ENCODE measurements at regions not wholly inside any gene's neighbourhood (a gene's known extent, or its start where the extent isn't known, plus 50 kb on each side); places are given as distances from the start of the nearest gene placed in this dataset.
"Not testable (repeated sequence)": the region's sequence is repeated elsewhere in the genome, so short reads cannot be mapped to it uniquely, and the experiment has no call there.

GRCh38 chr2:48189552-48190228, 124.8 kb upstream of the FOXN2 start:
- Histone ChIP-seq H3K36me3 (ENCODE audit: control insufficient read depth, insufficient read depth, low read length) (no peaks in the 10 kb centered on the region), H3K27me3 (ENCODE audit: control insufficient read depth, insufficient read depth, low read length) (no peaks in the 10 kb centered on the region), H3K27ac (ENCODE audit: low read depth, low read length) (no peak overlapping the region), H3K4me1 (ENCODE audit: control insufficient read depth, insufficient read depth, low read length) (no peaks in the 10 kb centered on the region), H3K4me3 (ENCODE audit: low read length) (no peak overlapping the region), H3K9ac (ENCODE audit: low read length) (no peak overlapping the region)

DNA sequence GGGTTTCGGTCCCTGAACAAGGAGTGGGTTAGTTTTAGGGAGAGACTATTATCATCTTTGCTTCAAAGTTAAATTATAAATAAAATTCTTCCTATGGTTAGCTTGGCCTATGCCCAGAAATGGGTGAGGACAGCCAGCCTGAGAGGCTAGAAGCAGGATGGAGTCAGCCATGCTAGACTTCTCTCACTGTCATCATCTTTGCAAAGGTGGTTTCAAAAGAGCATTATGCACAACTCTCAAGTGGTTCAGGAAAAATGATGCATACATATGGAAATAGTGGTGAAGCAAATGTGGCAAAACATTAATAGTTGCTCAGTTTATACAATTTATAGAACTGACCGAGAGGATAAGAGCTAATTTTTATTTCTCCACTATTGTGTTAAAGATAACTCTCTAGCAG, 124.3 kb upstream of the FOXN2 start:
- Histone ChIP-seq H3K36me3 (ENCODE audit: control insufficient read depth, insufficient read depth, low read length) (no peaks in the 10 kb centered on the region), H3K4me1 (ENCODE audit: control insufficient read depth, insufficient read depth, low read length) (no peaks in the 10 kb centered on the region), H3K27ac (ENCODE audit: low read depth, low read length) (no peak overlapping the region), H3K27me3 (ENCODE audit: control insufficient read depth, insufficient read depth, low read length) (no peaks in the 10 kb centered on the region), H3K9ac (ENCODE audit: low read length) (no peak overlapping the region), H3K4me3 (ENCODE audit: low read length) (no peak overlapping the region)

GRCh38 chr2:48194641-48195040, 119.8 kb upstream of the FOXN2 start:
- Histone ChIP-seq H3K27me3 (ENCODE audit: control insufficient read depth, insufficient read depth, low read length) (no peaks in the 10 kb centered on the region), H3K27ac (ENCODE audit: low read depth, low read length) (no peak overlapping the region), H3K4me3 (ENCODE audit: low read length) (no peak overlapping the region), H3K4me1 (ENCODE audit: control insufficient read depth, insufficient read depth, low read length) (no peaks in the 10 kb centered on the region), H3K9ac (ENCODE audit: low read length) (no peak overlapping the region), H3K36me3 (ENCODE audit: control insufficient read depth, insufficient read depth, low read length) (no peaks in the 10 kb centered on the region)

GRCh38 chr2:48195169-48195568, 119.3 kb upstream of the FOXN2 start:
- H3K4me1 ChIP-seq (ENCODE audit: control insufficient read depth, insufficient read depth, low read length): no peaks in the 10 kb centered on the region
- H3K27me3 ChIP-seq (ENCODE audit: control insufficient read depth, insufficient read depth, low read length): no peaks in the 10 kb centered on the region
- H3K4me3 ChIP-seq (ENCODE audit: low read length): no peak overlapping the region
- no peak overlapping the region for H3K27ac ChIP-seq (ENCODE audit: low read depth, low read length)
- H3K36me3 ChIP-seq (ENCODE audit: control insufficient read depth, insufficient read depth, low read length): no peaks in the 10 kb centered on the region
- no peak overlapping the region for H3K9ac ChIP-seq (ENCODE audit: low read length)

DNA sequence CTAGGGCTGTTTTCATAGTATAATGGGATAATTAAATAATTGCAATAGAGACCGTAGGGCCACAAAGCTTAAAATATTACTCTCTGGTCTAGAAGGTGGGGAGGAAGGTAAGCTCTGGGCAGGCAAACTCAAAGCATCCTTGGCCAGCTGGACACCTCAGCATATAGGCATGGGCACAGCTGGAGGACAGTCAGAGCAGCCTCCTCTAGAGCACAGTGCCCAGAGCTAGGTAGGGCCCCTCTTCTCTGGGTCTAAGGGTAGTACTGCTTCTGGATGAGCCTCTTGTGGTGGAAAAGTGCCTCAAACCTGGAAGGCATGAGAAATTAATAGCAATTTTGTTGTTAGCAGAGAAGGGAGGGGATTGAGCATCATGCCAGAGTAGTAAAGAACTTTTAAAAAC, 116.9 kb upstream of the FOXN2 start:
- H3K4me1 ChIP-seq (ENCODE audit: control insufficient read depth, insufficient read depth, low read length): no peaks in the 10 kb centered on the region
- no peak overlapping the region for H3K9ac ChIP-seq (ENCODE audit: low read length)
- H3K27me3 ChIP-seq (ENCODE audit: control insufficient read depth, insufficient read depth, low read length): no peaks in the 10 kb centered on the region
- H3K4me3 ChIP-seq (ENCODE audit: low read length): no peak overlapping the region
- H3K27ac ChIP-seq (ENCODE audit: low read depth, low read length): no peak overlapping the region
- H3K36me3 ChIP-seq (ENCODE audit: control insufficient read depth, insufficient read depth, low read length): no peaks in the 10 kb centered on the region

GRCh38 chr2:48198371-48198770, 116.1 kb upstream of the FOXN2 start:
- Histone ChIP-seq H3K27me3 (ENCODE audit: control insufficient read depth, insufficient read depth, low read length) (no peaks in the 10 kb centered on the region), H3K4me3 (ENCODE audit: low read length) (no peak overlapping the region), H3K36me3 (ENCODE audit: control insufficient read depth, insufficient read depth, low read length) (no peaks in the 10 kb centered on the region), H3K4me1 (ENCODE audit: control insufficient read depth, insufficient read depth, low read length) (no peaks in the 10 kb centered on the region), H3K9ac (ENCODE audit: low read length) (no peak overlapping the region), H3K27ac (ENCODE audit: low read depth, low read length) (no peak overlapping the region)

DNA sequence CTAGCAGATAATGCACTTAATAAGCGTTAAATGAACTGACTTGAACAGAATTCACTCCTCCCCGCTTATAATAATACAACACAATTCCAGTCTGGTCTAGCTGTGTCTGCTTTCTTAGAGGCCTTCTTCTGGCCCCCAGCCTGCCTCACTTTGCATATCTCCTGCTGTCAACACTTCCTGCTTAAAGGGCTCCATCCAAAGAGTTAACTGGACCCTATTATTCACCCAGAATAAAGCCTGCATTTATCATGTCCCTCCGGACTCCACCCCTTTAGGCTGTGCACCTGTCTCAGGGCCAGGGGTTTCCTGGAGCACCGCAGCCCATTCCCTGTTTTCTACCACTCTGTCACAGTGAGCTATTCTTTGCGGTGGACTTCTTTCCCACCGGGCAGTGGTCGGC, 115.4 kb upstream of the FOXN2 start:
- H3K27me3 ChIP-seq (ENCODE audit: control insufficient read depth, insufficient read depth, low read length): no peaks in the 10 kb centered on the region
- no peak overlapping the region for H3K27ac ChIP-seq (ENCODE audit: low read depth, low read length)
- no peak overlapping the region for H3K4me3 ChIP-seq (ENCODE audit: low read length)
- H3K9ac ChIP-seq (ENCODE audit: low read length): no peak overlapping the region
- no peaks in the 10 kb centered on the region for H3K36me3 ChIP-seq (ENCODE audit: control insufficient read depth, insufficient read depth, low read length)
- H3K4me1 ChIP-seq (ENCODE audit: control insufficient read depth, insufficient read depth, low read length): no peaks in the 10 kb centered on the region

- no peaks in the 10 kb centered on the region for H3K36me3 ChIP-seq (ENCODE audit: control insufficient read depth, insufficient read depth, low read length)
- no peak overlapping the region for H3K9ac ChIP-seq (ENCODE audit: low read length)
- H3K27ac ChIP-seq (ENCODE audit: low read depth, low read length): no peak overlapping the region
- H3K4me1 ChIP-seq (ENCODE audit: control insufficient read depth, insufficient read depth, low read length): no peaks in the 10 kb centered on the region
- no peaks in the 10 kb centered on the region for H3K27me3 ChIP-seq (ENCODE audit: control insufficient read depth, insufficient read depth, low read length)
- H3K4me3 ChIP-seq (ENCODE audit: low read length): no peak overlapping the region
Measured at GRCh38 chr2:48200620-48201293, 113.7 kb upstream of the FOXN2 start.

GRCh38 chr2:48201435-48201834, 113.0 kb upstream of the FOXN2 start:
- H3K4me1 ChIP-seq (ENCODE audit: control insufficient read depth, insufficient read depth, low read length); H3K27me3 ChIP-seq (ENCODE audit: control insufficient read depth, insufficient read depth, low read length); H3K9ac ChIP-seq (ENCODE audit: low read length); H3K4me3 ChIP-seq (ENCODE audit: low read length); H3K36me3 ChIP-seq (ENCODE audit: control insufficient read depth, insufficient read depth, low read length); H3K27ac ChIP-seq (ENCODE audit: low read depth, low read length): not testable (repeated sequence)

DNA sequence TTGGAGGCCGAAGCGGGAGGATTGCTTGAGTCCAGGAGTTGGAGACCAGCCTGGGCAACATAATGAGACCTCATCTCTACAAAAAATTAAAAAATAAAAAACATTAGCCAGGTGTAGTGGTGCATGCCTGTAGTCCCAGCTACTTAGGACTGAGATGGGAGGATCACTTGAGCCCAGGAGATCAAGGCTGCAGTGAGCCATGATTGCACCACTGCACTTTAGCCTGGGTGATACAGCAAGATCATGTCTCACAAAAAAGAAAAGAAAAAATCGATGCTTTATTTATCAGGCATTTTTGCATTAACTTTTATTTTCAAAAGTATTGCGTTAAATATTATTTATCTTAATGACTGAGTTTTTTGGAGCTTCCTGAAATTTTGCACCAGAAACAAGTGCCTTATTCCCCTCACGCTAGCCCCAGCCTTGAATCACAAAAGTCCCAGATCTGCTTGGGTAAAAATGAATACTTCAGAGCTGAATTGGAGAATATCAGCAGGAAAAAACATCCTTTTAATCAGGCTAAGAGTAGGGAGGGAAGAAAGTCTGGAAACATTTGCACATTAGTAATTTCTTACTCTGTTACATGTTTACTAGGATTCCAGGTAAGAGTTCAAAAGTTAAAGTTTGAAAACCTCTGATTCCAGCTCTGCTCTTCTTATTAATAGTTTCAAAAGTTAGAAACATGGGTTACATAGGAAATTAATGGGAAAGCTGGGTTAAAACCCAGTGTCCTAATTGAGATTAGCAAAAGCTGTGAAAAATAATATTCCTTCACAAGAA, 111.4 kb upstream of the FOXN2 start:
- Histone ChIP-seq H3K27me3 (ENCODE audit: control insufficient read depth, insufficient read depth, low read length) (no peaks in the 10 kb centered on the region), H3K27ac (ENCODE audit: low read depth, low read length) (no peak overlapping the region), H3K9ac (ENCODE audit: low read length) (no peak overlapping the region), H3K36me3 (ENCODE audit: control insufficient read depth, insufficient read depth, low read length) (no peaks in the 10 kb centered on the region), H3K4me1 (ENCODE audit: control insufficient read depth, insufficient read depth, low read length) (no peaks in the 10 kb centered on the region), H3K4me3 (ENCODE audit: low read length) (no peak overlapping the region)

- Histone ChIP-seq H3K4me1 (ENCODE audit: control insufficient read depth, insufficient read depth, low read length) (no peaks in the 10 kb centered on the region), H3K4me3 (ENCODE audit: low read length) (no peak overlapping the region), H3K27me3 (ENCODE audit: control insufficient read depth, insufficient read depth, low read length) (no peaks in the 10 kb centered on the region), H3K27ac (ENCODE audit: low read depth, low read length) (no peak overlapping the region), H3K9ac (ENCODE audit: low read length) (no peak overlapping the region), H3K36me3 (ENCODE audit: control insufficient read depth, insufficient read depth, low read length) (no peaks in the 10 kb centered on the region)
Measured at GRCh38 chr2:48203668-48204067, 110.8 kb upstream of the FOXN2 start.

GRCh38 chr2:48204750-48205136, 109.7 kb upstream of the FOXN2 start:
- Histone ChIP-seq H3K27me3 (ENCODE audit: control insufficient read depth, insufficient read depth, low read length) (no peaks in the 10 kb centered on the region), H3K4me3 (ENCODE audit: low read length) (no peak overlapping the region), H3K27ac (ENCODE audit: low read depth, low read length) (no peak overlapping the region), H3K9ac (ENCODE audit: low read length) (no peak overlapping the region), H3K4me1 (ENCODE audit: control insufficient read depth, insufficient read depth, low read length) (no peaks in the 10 kb centered on the region), H3K36me3 (ENCODE audit: control insufficient read depth, insufficient read depth, low read length) (no peaks in the 10 kb centered on the region)
